Endothelial cell of umbilical vein (primary cell): ENCODE measurements at regions not wholly inside any gene's neighbourhood (a gene's known extent, or its start where the extent isn't known, plus 50 kb on each side); places are given as distances from the start of the nearest gene placed in this dataset.

Experiments
- BruUV-seq: library from RNA; stranded (reverse); fragments of 400-500 nt; replicated peaks from 2 replicates; lab custom pipeline; 2021; lab: Mats Ljungman, UMichigan
- CTCF ChIA-PET: fragments of 300-600, 350-600 bp; sonication (Branson Sonifier 250); formaldehyde crosslinking; loops from one replicate; lab custom pipeline; 2021; ENCODE audit warnings: antibody characterized with exemption, inconsistent platforms; lab: Charles Lee
- POLR2A ChIA-PET: fragments of 300-600, 350-600 bp; sonication (Branson Sonifier 250); formaldehyde crosslinking; loops from one replicate; lab custom pipeline; 2021; ENCODE audit warnings: antibody characterized with exemption, inconsistent platforms; lab: Charles Lee
- DNase-seq: peaks from one replicate; pipeline ENCODE4 v3.0.0-alpha.2; 2011; ENCODE audit warnings: low read depth, low spot score
- FAIRE-seq: peaks from 2 replicates; lab custom pipeline; 2011; peaks lifted over from hg19 to GRCh38; lab: Jason Lieb, UNC
- H2AFZ ChIP-seq: 2 replicates; pipeline ENCODE4 v1.6.0; 2012; ENCODE audit warnings: low read depth, low read length, control low read depth, inconsistent platforms
- H3K27ac ChIP-seq: 2 replicates; pipeline ENCODE4 v1.5.1; 2011; ENCODE audit warnings: low read depth, mild to moderate bottlenecking, control low read depth, low read length, moderate library complexity; ENCODE audit not compliant: insufficient read depth
- H3K27me3 ChIP-seq, 2 experiments: 2 replicates each; pipeline versions ENCODE4 v1.6.0 to v1.6.1; 2011; ENCODE audit warnings: low read length in 2 of 2, mixed read lengths in 1 of 2; ENCODE audit not compliant: control insufficient read depth in 2 of 2, insufficient read depth in 2 of 2
- H3K36me3 ChIP-seq, 2 experiments: 2 replicates in 1 of 2; 3 replicates in 1 of 2; pipeline ENCODE4 v1.5.1; 2011; ENCODE audit warnings: low read length in 2 of 2, mild to moderate bottlenecking in 1 of 2, moderate library complexity in 1 of 2; ENCODE audit not compliant: control insufficient read depth in 2 of 2, insufficient read depth in 2 of 2; ENCODE audit errors: extremely low read depth in 1 of 2
- H3K4me1 ChIP-seq: 3 replicates; pipeline ENCODE4 v1.5.1; 2011; ENCODE audit warnings: mild to moderate bottlenecking, low read length; ENCODE audit not compliant: control insufficient read depth, insufficient read depth; ENCODE audit errors: extremely low read depth
- H3K4me2 ChIP-seq: 2 replicates; pipeline ENCODE4 v1.6.1; 2011; ENCODE audit warnings: low read length, control low read depth, mixed read lengths; ENCODE audit not compliant: insufficient read depth
- H3K4me3 ChIP-seq, 3 experiments: fragments of 200-600 bp in 1 of 3; sonication (generic), shearing (Covaris generic) in 1 of 3; replicated peaks in 1 of 3; 2 replicates each; pipeline ENCODE4 v1.5.1; 2011 to 2016; ENCODE audit warnings: control low read depth in 3 of 3, low read length in 3 of 3, mild to moderate bottlenecking in 2 of 3, inconsistent platforms in 1 of 3, low read depth in 1 of 3, moderate library complexity in 1 of 3; ENCODE audit not compliant: insufficient read depth in 1 of 3
- H3K79me2 ChIP-seq: 2 replicates; pipeline ENCODE4 v1.6.0; 2012; ENCODE audit warnings: low read length, inconsistent platforms; ENCODE audit not compliant: control insufficient read depth, insufficient read depth
- H3K9ac ChIP-seq: replicated peaks from 2 replicates; pipeline ENCODE3; 2011; ENCODE audit warnings: low read length, control low read depth; ENCODE audit not compliant: insufficient read depth; ENCODE audit errors: extremely low read depth
- H3K9me1 ChIP-seq: replicated peaks from 3 replicates; pipeline ENCODE4 v1.6.0; 2011; ENCODE audit warnings: mild to moderate bottlenecking, low read length; ENCODE audit not compliant: control insufficient read depth, insufficient read depth; ENCODE audit errors: extremely low read depth
- H3K9me3 ChIP-seq: replicated peaks from 2 replicates; pipeline ENCODE4 v1.5.1; 2012; ENCODE audit warnings: low read length, inconsistent platforms; ENCODE audit not compliant: control insufficient read depth, insufficient read depth
- H4K20me1 ChIP-seq: replicated peaks from 2 replicates; pipeline ENCODE3; 2011; ENCODE audit warnings: mild to moderate bottlenecking, low read length; ENCODE audit not compliant: control insufficient read depth, insufficient read depth; ENCODE audit errors: extremely low read depth
- EZH2 ChIP-seq: IDR thresholded peaks from 2 replicates; pipeline ENCODE4 v1.6.1; 2012; ENCODE audit warnings: borderline replicate concordance, low read depth, mild to moderate bottlenecking, moderate library complexity, low read length, inconsistent platforms; ENCODE audit not compliant: severe bottlenecking
- FOS ChIP-seq: IDR thresholded peaks from 2 replicates; pipeline ENCODE4 v1.6.1; 2011; ENCODE audit warnings: mild to moderate bottlenecking, low read length, moderate library complexity, borderline replicate concordance; ENCODE audit not compliant: insufficient read depth
- GATA2 ChIP-seq: IDR thresholded peaks from 2 replicates; pipeline ENCODE4 v1.7.0; 2011; ENCODE audit warnings: low read depth, mild to moderate bottlenecking, moderate library complexity, mixed read lengths, low read length; ENCODE audit not compliant: insufficient read length, insufficient read depth
- JUN ChIP-seq: IDR thresholded peaks from 2 replicates; pipeline ENCODE4 v1.6.1; 2011; ENCODE audit warnings: borderline replicate concordance, low read depth; ENCODE audit not compliant: insufficient read length, insufficient read depth
- MYC ChIP-seq: IDR thresholded peaks from one replicate; pipeline ENCODE4 v1.6.1; 2011; ENCODE audit warnings: mild to moderate bottlenecking, low read depth, low read length
- POLR2A ChIP-seq: IDR thresholded peaks from 2 replicates; pipeline ENCODE4 v1.6.1; 2012; ENCODE audit warnings: low read depth, mild to moderate bottlenecking, control low read depth, low read length
- POLR2AphosphoS5 ChIP-seq: IDR thresholded peaks from 2 replicates; pipeline ENCODE4 v1.6.1; 2012; ENCODE audit warnings: low read depth, mild to moderate bottlenecking, control low read depth, low read length, moderate library complexity; ENCODE audit not compliant: insufficient read depth
- dilution Hi-C: fragments of 300-500 bp; cut with MboI; formaldehyde crosslinking; loops from one replicate; pipeline ENCODE4 v1.15.0; 2019; ENCODE audit warnings: low sequenced_read_pairs; ENCODE audit not compliant: extremely low pct_ligation_motif_present
- intact Hi-C: fragments of 100-400 bp; cut with micrococcal nuclease; formaldehyde crosslinking; loops from one replicate; pipeline ENCODE4 v1.10.0; 2022
- TF ChIP-seq, protein P1 (sequence below), 2 donors: IDR thresholded peaks; 1 replicate in 1 of 2; 2 replicates in 1 of 2; pipeline ENCODE4 v1.5.1; 2011; ENCODE audit warnings: low read length in 2 of 2, mild to moderate bottlenecking in 2 of 2, moderate library complexity in 2 of 2, control low read depth in 1 of 2, inconsistent platforms in 1 of 2, low read depth in 1 of 2; ENCODE audit not compliant: insufficient read depth in 1 of 2; ENCODE audit errors: extremely low read depth in 1 of 2
- TF ChIP-seq, protein P2 (sequence below): IDR thresholded peaks from 2 replicates; pipeline ENCODE4 v1.6.1; 2011; ENCODE audit not compliant: insufficient read depth, insufficient read length

DNA sequence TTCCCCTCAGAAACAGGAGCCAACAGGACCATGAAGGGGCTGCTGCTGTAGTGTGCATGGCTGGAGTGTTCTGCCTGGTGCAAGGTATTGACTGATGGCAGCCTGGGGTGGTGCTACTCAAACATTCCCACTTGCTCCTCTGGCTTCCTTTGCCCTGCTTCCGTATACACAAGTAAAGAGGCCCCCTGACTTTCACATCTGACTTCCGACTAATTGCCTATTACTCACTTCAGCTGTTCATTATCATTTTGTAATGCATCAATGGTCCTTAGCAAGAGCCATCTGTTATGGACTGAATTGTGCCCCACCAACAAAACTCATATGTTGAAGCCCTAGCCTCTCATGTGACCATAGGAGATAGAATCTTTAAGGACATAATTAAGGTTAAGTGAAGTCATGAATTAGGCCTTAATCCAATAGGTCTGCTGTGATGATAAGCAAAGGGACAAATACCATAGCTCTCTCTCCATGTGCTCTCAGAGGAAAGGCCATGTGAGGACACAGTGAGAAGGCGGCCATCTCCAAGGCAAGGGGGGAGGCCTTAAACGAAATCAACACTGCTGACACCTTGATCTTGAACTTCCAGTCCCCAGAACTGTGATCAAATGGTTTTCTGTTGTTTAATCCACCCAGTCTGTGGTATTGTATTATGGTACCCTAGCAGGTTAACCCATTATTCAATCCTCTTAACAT, 122.5 kb upstream of the CLNK start:
- Histone ChIP-seq H3K9ac (no peak overlapping the region), H3K36me3 (no peaks in the 10 kb centered on the region), H3K9me1 (no peaks in the 10 kb centered on the region), H3K4me3 (no peak overlapping the region), H3K9me3 (no peaks in the 10 kb centered on the region), H4K20me1 (no peaks in the 10 kb centered on the region), H3K79me2 (no peaks in the 10 kb centered on the region), H2AFZ (no peak overlapping the region), H3K27ac (no peak overlapping the region), H3K4me1 (no peaks in the 10 kb centered on the region), H3K4me2 (no peak overlapping the region), H3K27me3 (no peaks in the 10 kb centered on the region)
- intact Hi-C loops (no loop called here), dilution Hi-C loops (no loop called here)
- POLR2A ChIA-PET = no interaction called here
- CTCF ChIA-PET = interaction anchor here (0.7 kb wide), 1 partner anchor 12 kb away, joined by 3 read pairs; no protein-coding TSS in a partner anchor
- FAIRE-seq (no peak), DNase-seq (no peak)
- no TSS peak for BruUV-seq
- TF ChIP-seq, protein P1, sequence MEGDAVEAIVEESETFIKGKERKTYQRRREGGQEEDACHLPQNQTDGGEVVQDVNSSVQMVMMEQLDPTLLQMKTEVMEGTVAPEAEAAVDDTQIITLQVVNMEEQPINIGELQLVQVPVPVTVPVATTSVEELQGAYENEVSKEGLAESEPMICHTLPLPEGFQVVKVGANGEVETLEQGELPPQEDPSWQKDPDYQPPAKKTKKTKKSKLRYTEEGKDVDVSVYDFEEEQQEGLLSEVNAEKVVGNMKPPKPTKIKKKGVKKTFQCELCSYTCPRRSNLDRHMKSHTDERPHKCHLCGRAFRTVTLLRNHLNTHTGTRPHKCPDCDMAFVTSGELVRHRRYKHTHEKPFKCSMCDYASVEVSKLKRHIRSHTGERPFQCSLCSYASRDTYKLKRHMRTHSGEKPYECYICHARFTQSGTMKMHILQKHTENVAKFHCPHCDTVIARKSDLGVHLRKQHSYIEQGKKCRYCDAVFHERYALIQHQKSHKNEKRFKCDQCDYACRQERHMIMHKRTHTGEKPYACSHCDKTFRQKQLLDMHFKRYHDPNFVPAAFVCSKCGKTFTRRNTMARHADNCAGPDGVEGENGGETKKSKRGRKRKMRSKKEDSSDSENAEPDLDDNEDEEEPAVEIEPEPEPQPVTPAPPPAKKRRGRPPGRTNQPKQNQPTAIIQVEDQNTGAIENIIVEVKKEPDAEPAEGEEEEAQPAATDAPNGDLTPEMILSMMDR (IDR thresholded peaks at IDR 0.05; ENCODE audit: extremely low read depth in 1 of 2, insufficient read depth in 1 of 2, low read depth in 1 of 2, low read length in 2 of 2) = no peak
- TF ChIP-seq POLR2AphosphoS5 (no peak), EZH2 (no peak), POLR2A (no peak), JUN (no peak), MYC (no peak), GATA2 (no peak), FOS (no peak)
- TF ChIP-seq, protein P2, sequence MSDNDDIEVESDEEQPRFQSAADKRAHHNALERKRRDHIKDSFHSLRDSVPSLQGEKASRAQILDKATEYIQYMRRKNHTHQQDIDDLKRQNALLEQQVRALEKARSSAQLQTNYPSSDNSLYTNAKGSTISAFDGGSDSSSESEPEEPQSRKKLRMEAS = no peak
